ENCODE measurements at regions not wholly inside any gene's neighbourhood (a gene's known extent, or its start where the extent isn't known, plus 50 kb on each side); places are given as distances from the start of the nearest gene placed in this dataset.

DNA sequence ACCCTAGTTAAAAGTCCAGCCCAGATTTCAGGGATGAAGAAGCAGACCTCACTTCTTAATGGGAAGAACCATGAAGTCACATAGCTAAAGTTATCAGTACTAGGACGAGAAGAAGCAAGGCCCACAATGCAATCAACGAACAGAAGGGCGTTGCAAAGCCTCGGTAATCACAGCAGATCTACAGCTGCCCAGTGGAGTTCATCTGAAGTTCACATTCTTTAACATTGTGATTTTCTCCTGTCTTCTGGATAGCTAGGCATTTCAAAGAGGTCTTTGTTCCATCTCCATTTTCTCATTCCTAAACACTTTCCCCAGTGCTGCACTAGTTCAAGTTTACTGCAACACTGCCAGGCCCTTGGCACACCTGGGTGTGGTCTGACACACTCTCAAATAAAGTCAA, 226.7 kb upstream of the N4BP1 start:
- TF ChIP-seq CTCF (IDR thresholded peaks at IDR 0.05 in 4 of 5, conservative IDR thresholded peaks at IDR 0.05 in 1 of 5) (no peak), POLR2A (IDR thresholded peaks at IDR 0.05) (no peak)

Measured in gastrocnemius medialis (tissue), 4 donors.